AG04450 (cell line): ENCODE measurements at regions not wholly inside any gene's neighbourhood (a gene's known extent, or its start where the extent isn't known, plus 50 kb on each side); places are given as distances from the start of the nearest gene placed in this dataset.

ENCODE experiments used
- CTCF ChIA-PET: fragments of 300-600, 350-600 bp; formaldehyde crosslinking; extraction: SDS; loops from one replicate; lab custom pipeline; 2022; ENCODE audit warnings: antibody characterized with exemption, inconsistent platforms; lab: Charles Lee
- POLR2A ChIA-PET: fragments of 350-600 bp; formaldehyde crosslinking; extraction: SDS; loops from one replicate; lab custom pipeline; 2021; ENCODE audit warnings: antibody characterized with exemption, inconsistent platforms; lab: Yijun Ruan, JAX
- DNase-seq: peaks from one replicate; pipeline ENCODE4 v3.0.0-alpha.2; 2011; ENCODE audit warnings: low read depth, low spot score
- H3K27ac ChIP-seq: one replicate; pipeline ENCODE4 v1.5.1; 2012; ENCODE audit warnings: low read depth, low read length, control low read depth
- H3K27me3 ChIP-seq: one replicate; pipeline ENCODE4 v1.6.0; 2012; ENCODE audit warnings: low read length; ENCODE audit not compliant: control insufficient read depth, insufficient read depth
- H3K4me3 ChIP-seq: 2 replicates; pipeline ENCODE4 v1.5.1; 2011; ENCODE audit warnings: mild to moderate bottlenecking, low read depth, low read length, control low read depth
- H3K9me3 ChIP-seq: 2 replicates; pipeline ENCODE4 v1.5.1; 2012; ENCODE audit warnings: low read length; ENCODE audit not compliant: control insufficient read depth, insufficient read depth
- CTCF ChIP-seq: IDR thresholded peaks from 2 replicates; pipeline ENCODE4 v1.5.1; 2011; ENCODE audit warnings: low read depth, low read length, control low read depth, inconsistent platforms

- Histone ChIP-seq H3K9me3 (no peaks in the 10 kb centered on the region), H3K4me3 (no peak overlapping the region), H3K27me3 (peaks cover 3% of the 10 kb centered on the region), H3K27ac (no peak overlapping the region)
- POLR2A ChIA-PET = interaction anchor here (1.6 kb wide), 1 partner anchor 89 kb away, joined by 5 read pairs; the partner anchor contains the start of gene ID2
- TF ChIP-seq CTCF = no peak
- no peak for DNase-seq
- CTCF ChIA-PET = no interaction called here
These were observed 89.1 kb upstream of the ID2 start for GRCh38 chr2:8592736-8593135.

GRCh38 chr2:8593243-8593642 lies 88.6 kb upstream of the ID2 start:
- Histone ChIP-seq H3K27me3 (peaks cover 3% of the 10 kb centered on the region), H3K4me3 (no peak overlapping the region), H3K27ac (no peak overlapping the region), H3K9me3 (no peaks in the 10 kb centered on the region)
- CTCF ChIA-PET = no interaction called here
- no peak for TF ChIP-seq CTCF
- DNase-seq = no peak
- POLR2A ChIA-PET = interaction anchor here (1.6 kb wide), 1 partner anchor 88 kb away, joined by 5 read pairs; the partner anchor contains the start of gene ID2

GRCh38 chr2:8594731-8595427 lies 87.0 kb upstream of the ID2 start:
- DNase-seq = no peak
- no peaks in the 10 kb centered on the region for H3K9me3 ChIP-seq
- no peak overlapping the region for H3K4me3 ChIP-seq
- no peak overlapping the region for H3K27ac ChIP-seq
- TF ChIP-seq CTCF = no peak
- ChIA-PET POLR2A (no interaction called here), CTCF (no interaction called here)
- H3K27me3 ChIP-seq = no peaks in the 10 kb centered on the region

- H3K27ac ChIP-seq = no peak overlapping the region
- H3K27me3 ChIP-seq = no peaks in the 10 kb centered on the region
- CTCF ChIA-PET = no interaction called here
- no peak for TF ChIP-seq CTCF
- H3K4me3 ChIP-seq = no peak overlapping the region
- no peak for DNase-seq
- POLR2A ChIA-PET = no interaction called here
- H3K9me3 ChIP-seq = no peaks in the 10 kb centered on the region; the same call in 1 of the 2 replicates
These were observed 86.4 kb upstream of the ID2 start for GRCh38 chr2:8595428-8595805.

- POLR2A ChIA-PET = no interaction called here
- no peak for TF ChIP-seq CTCF
These were observed 85.8 kb upstream of the ID2 start for GRCh38 chr2:8595811-8596600.

More at GRCh38 chr2:8595811-8596600, 85.8 kb upstream of the ID2 start:
- no peak overlapping the region for H3K27ac ChIP-seq
- H3K27me3 ChIP-seq = no peaks in the 10 kb centered on the region
- H3K4me3 ChIP-seq = no peak overlapping the region
- no peak for DNase-seq
- H3K9me3 ChIP-seq = no peaks in the 10 kb centered on the region; the same call in 1 of the 2 replicates
- CTCF ChIA-PET = no interaction called here
